ENCODE measurements at regions not wholly inside any gene's neighbourhood (a gene's known extent, or its start where the extent isn't known, plus 50 kb on each side); places are given as distances from the start of the nearest gene placed in this dataset.

GRCh38 chr2:133710613-133711012, 142.3 kb upstream of the NCKAP5 start:
- no peak for TF ChIP-seq CTCF (IDR thresholded peaks at IDR 0.05)

GRCh38 chr2:133711201-133711600, 142.9 kb upstream of the NCKAP5 start:
- intact Hi-C loops (cut with DNase I) = no loop called here
- TF ChIP-seq CTCF (IDR thresholded peaks at IDR 0.05) = no peak
- no peak overlapping the region for H3K4me3 ChIP-seq
- WGBS, 3 donors = 38 to 47% (median 42%) methylated on average over 6 of the region's 6 CpGs
- H3K27ac ChIP-seq = no peak overlapping the region
- no peaks in the 10 kb centered on the region for H3K27me3 ChIP-seq (ENCODE audit: insufficient read depth in 3 of 3, low read length in 2 of 3)
- ATAC-seq (no peak), DNase-seq (no peak)
- no peaks in the 10 kb centered on the region for H3K4me1 ChIP-seq
- no peaks in the 10 kb centered on the region for H3K36me3 ChIP-seq (ENCODE audit: insufficient read depth in 1 of 2, low read depth in 1 of 2)
- no peaks in the 10 kb centered on the region for H3K9me3 ChIP-seq

More at GRCh38 chr2:133710613-133711012, 142.3 kb upstream of the NCKAP5 start:
- Histone ChIP-seq H3K4me1 (no peaks in the 10 kb centered on the region), H3K36me3 (ENCODE audit: insufficient read depth in 1 of 2, low read depth in 1 of 2) (no peaks in the 10 kb centered on the region), H3K27me3 (ENCODE audit: insufficient read depth in 3 of 3, low read length in 2 of 3) (no peaks in the 10 kb centered on the region), H3K9me3 (no peaks in the 10 kb centered on the region), H3K4me3 (no peak overlapping the region), H3K27ac (no peak overlapping the region)
- ATAC-seq (no peak), DNase-seq (no peak)
- intact Hi-C loops (cut with DNase I) = no loop called here
- WGBS, 3 donors = 91 to 96% (median 92%) methylated on average over 3 of the region's 3 CpGs

- no peak overlapping the region for H3K4me3 ChIP-seq
- intact Hi-C loops (cut with DNase I) = no loop called here
- DNase-seq (no peak), ATAC-seq (no peak)
- no peaks in the 10 kb centered on the region for H3K36me3 ChIP-seq (ENCODE audit: insufficient read depth in 1 of 2, low read depth in 1 of 2)
- no peaks in the 10 kb centered on the region for H3K27me3 ChIP-seq (ENCODE audit: insufficient read depth in 3 of 3, low read length in 2 of 3)
- H3K9me3 ChIP-seq = no peaks in the 10 kb centered on the region
- no peak for TF ChIP-seq CTCF (IDR thresholded peaks at IDR 0.05)
- H3K4me1 ChIP-seq = no peaks in the 10 kb centered on the region
- no peak overlapping the region for H3K27ac ChIP-seq
- WGBS, 3 donors = 75 to 87% (median 81%) methylated on average over 6 of the region's 6 CpGs
These were observed 143.5 kb upstream of the NCKAP5 start for GRCh38 chr2:133711806-133712205.

GRCh38 chr2:133712369-133712768, 144.1 kb upstream of the NCKAP5 start:
- no peak for ATAC-seq
- 91 to 95% (median 91%) methylated on average over 3 of the region's 3 CpGs for WGBS, 3 donors

More at GRCh38 chr2:133712369-133712768, 144.1 kb upstream of the NCKAP5 start:
- Histone ChIP-seq H3K4me1 (no peaks in the 10 kb centered on the region), H3K27me3 (ENCODE audit: insufficient read depth in 3 of 3, low read length in 2 of 3) (no peaks in the 10 kb centered on the region), H3K27ac (no peak overlapping the region), H3K9me3 (no peaks in the 10 kb centered on the region), H3K4me3 (no peak overlapping the region), H3K36me3 (ENCODE audit: insufficient read depth in 1 of 2, low read depth in 1 of 2) (no peaks in the 10 kb centered on the region)
- DNase-seq = no peak
- no peak for TF ChIP-seq CTCF (IDR thresholded peaks at IDR 0.05)
- intact Hi-C loops (cut with DNase I) = no loop called here

Measured in psoas muscle (tissue), 7 donors.